CD4-positive, alpha-beta T cell (primary cell): ENCODE measurements at regions not wholly inside any gene's neighbourhood (a gene's known extent, or its start where the extent isn't known, plus 50 kb on each side); places are given as distances from the start of the nearest gene placed in this dataset.

Experiments
- ATAC-seq: fragments of 200-7000 bp; cut with Tn5 transposase; one replicate; pipeline ENCODE4 v1.10.0; 2022; ENCODE audit warnings: mild to moderate bottlenecking; ENCODE audit not compliant: poor library complexity
- CTCF ChIA-PET: fragments of 350-600 bp; sonication (Branson Sonifier 250); formaldehyde crosslinking; loops from one replicate; lab custom pipeline; 2021; ENCODE audit warnings: antibody characterized with exemption, inconsistent platforms; lab: Charles Lee
- POLR2A ChIA-PET: fragments of 350-600 bp; sonication (Branson Sonifier 250); formaldehyde crosslinking; loops from one replicate; lab custom pipeline; 2021; ENCODE audit warnings: antibody characterized with exemption, inconsistent platforms; lab: Charles Lee
- DNase-seq, 14 experiments: peaks; one replicate each; pipeline ENCODE4 v3.0.0-alpha.2; 2013 to 2020; ENCODE audit warnings: mixed read lengths in 2 of 14
- H3K27ac ChIP-seq, 2 donors: one replicate each; pipeline versions ENCODE4 v1.5.1 to v1.7.0; 2013; ENCODE audit warnings: low read length in 2 of 2, low read depth in 1 of 2, mild to moderate bottlenecking in 1 of 2
- H3K27me3 ChIP-seq, 2 experiments: 1 replicate in 1 of 2; 2 replicates in 1 of 2; pipeline versions ENCODE4 v1.6.1 to v1.7.0; 2013; ENCODE audit warnings: low read length in 2 of 2, control low read depth in 1 of 2, mild to moderate bottlenecking in 1 of 2, moderate library complexity in 1 of 2; ENCODE audit not compliant: insufficient read depth in 2 of 2, control insufficient read depth in 1 of 2
- H3K36me3 ChIP-seq: one replicate; pipeline ENCODE4 v1.6.1; 2013; ENCODE audit warnings: low read length, control low read depth; ENCODE audit not compliant: insufficient read depth
- H3K4me1 ChIP-seq: one replicate; pipeline ENCODE4 v1.6.1; 2013; ENCODE audit warnings: low read length, control low read depth; ENCODE audit not compliant: insufficient read depth
- H3K4me3 ChIP-seq: one replicate; pipeline ENCODE4 v1.5.1; 2013; ENCODE audit warnings: mild to moderate bottlenecking, low read length, moderate library complexity
- H3K9me3 ChIP-seq, 2 experiments: 1 replicate in 1 of 2; 2 replicates in 1 of 2; pipeline versions ENCODE4 v1.6.1 to v1.7.0; 2013; ENCODE audit warnings: low read length in 2 of 2, mild to moderate bottlenecking in 2 of 2, control low read depth in 1 of 2, moderate library complexity in 1 of 2; ENCODE audit not compliant: control insufficient read depth in 1 of 2, insufficient read depth in 1 of 2
- H3K27ac Mint-ChIP-seq: one replicate; pipeline ENCODE4 v1.8.0; 2020; ENCODE audit warnings: mixed read lengths
- H3K27me3 Mint-ChIP-seq: one replicate; pipeline ENCODE4 v1.8.0; 2021; ENCODE audit warnings: mixed read lengths
- H3K36me3 Mint-ChIP-seq: one replicate; pipeline ENCODE4 v1.8.0; 2021; ENCODE audit warnings: low read depth, mixed read lengths
- H3K4me1 Mint-ChIP-seq: one replicate; pipeline ENCODE4 v1.8.0; 2021; ENCODE audit warnings: low read depth, mixed read lengths
- H3K4me3 Mint-ChIP-seq: one replicate; pipeline ENCODE4 v1.8.0; 2020; ENCODE audit warnings: mild to moderate bottlenecking, mixed read lengths
- H3K9me3 Mint-ChIP-seq: one replicate; pipeline ENCODE4 v1.8.0; 2020; ENCODE audit warnings: mixed read lengths
- intact Hi-C, 2 experiments: fragments of 100-400 bp; cut with DNase I in 1 of 2; cut with micrococcal nuclease in 1 of 2; formaldehyde crosslinking; loops; one replicate each; pipeline versions ENCODE4 v1.15.1 to v1.9.0; 2023 to 2025; cut with DNase I, micrococcal nuclease
- TF ChIP-seq, protein P1 (sequence below): fragments of 200-600 bp; IDR thresholded peaks from one replicate; pipeline ENCODE4 v1.8.0; 2022; ENCODE audit warnings: antibody characterized with exemption, mild to moderate bottlenecking

DNA sequence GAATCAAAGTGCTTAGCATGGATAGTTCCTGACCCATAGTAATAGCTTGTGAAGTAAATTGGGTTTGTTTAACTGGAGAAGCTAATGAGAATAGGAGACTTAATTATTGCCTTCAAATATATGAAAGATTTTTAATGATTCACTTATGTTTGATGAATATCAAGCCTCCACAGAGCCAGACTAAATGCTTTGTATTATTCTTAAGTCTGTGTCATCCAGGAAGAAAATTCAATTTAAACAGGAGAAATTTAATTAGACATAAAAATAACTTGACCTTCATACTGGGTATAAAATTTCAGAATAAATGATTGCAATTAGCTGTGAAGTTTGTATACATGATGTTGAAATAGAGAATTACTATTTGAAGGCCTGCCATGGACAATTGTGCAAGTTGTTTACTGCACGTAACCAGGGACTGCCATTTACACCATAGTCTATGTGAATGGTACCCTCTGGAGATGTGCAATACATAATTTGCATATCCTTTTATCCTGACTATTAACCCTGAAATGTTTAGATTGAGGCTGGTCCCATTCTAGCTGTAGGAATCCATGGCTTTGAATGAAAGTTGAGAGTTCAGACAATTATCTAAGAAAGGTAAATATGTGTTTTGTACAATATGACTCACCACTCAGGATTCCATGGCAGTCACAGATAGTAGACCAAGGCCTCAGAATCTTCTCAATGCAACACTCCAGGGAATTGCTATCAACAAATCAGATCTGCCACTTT lies 133.5 kb upstream of the IL12B start:
- Histone ChIP-seq H3K4me3 (no peak overlapping the region), H3K9me3 (no peaks in the 10 kb centered on the region), H3K27ac (no peak overlapping the region), H3K36me3 (no peaks in the 10 kb centered on the region), H3K27me3 (no peaks in the 10 kb centered on the region), H3K4me1 (peaks cover 4% of the 10 kb centered on the region)
- intact Hi-C loops, result no loop called here
- H3K4me1 Mint-ChIP-seq, result peaks cover 6% of the 10 kb centered on the region
- H3K27me3 Mint-ChIP-seq, result peaks cover 7% of the 10 kb centered on the region
- H3K36me3 Mint-ChIP-seq, result no peaks in the 10 kb centered on the region
- TF ChIP-seq, protein P1, sequence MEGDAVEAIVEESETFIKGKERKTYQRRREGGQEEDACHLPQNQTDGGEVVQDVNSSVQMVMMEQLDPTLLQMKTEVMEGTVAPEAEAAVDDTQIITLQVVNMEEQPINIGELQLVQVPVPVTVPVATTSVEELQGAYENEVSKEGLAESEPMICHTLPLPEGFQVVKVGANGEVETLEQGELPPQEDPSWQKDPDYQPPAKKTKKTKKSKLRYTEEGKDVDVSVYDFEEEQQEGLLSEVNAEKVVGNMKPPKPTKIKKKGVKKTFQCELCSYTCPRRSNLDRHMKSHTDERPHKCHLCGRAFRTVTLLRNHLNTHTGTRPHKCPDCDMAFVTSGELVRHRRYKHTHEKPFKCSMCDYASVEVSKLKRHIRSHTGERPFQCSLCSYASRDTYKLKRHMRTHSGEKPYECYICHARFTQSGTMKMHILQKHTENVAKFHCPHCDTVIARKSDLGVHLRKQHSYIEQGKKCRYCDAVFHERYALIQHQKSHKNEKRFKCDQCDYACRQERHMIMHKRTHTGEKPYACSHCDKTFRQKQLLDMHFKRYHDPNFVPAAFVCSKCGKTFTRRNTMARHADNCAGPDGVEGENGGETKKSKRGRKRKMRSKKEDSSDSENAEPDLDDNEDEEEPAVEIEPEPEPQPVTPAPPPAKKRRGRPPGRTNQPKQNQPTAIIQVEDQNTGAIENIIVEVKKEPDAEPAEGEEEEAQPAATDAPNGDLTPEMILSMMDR, result no peak
- H3K27ac Mint-ChIP-seq, result no peak overlapping the region
- no peaks in the 10 kb centered on the region for H3K9me3 Mint-ChIP-seq
- H3K4me3 Mint-ChIP-seq, result no peak overlapping the region
- no peak for DNase-seq
- no peak for ATAC-seq
- CTCF ChIA-PET, result interaction anchor here (0.9 kb wide), 1 partner anchor 51 kb away, joined by 3 read pairs; no protein-coding TSS in a partner anchor
- POLR2A ChIA-PET, result no interaction called here

DNA sequence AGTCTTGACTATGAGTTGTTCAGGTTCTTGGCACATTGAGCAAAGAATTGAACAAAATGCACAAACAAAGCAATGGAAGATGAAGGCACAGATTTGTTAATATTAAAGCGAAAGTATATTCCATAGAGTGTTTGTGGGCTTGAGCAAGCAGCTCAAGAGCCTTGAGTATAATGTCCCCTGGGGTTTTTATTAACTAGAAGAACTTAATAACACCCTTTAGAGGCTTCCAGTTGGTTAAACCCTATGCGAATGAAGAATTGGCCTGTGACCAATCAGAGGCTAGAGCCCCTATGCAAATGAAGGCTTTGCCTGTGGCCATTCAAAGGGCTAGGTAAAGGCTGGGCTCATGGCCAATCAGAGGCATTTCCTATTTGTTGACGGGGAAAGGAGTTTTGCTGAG lies 135.3 kb upstream of the IL12B start:
- ChIA-PET POLR2A (no interaction called here), CTCF (no interaction called here)
- Mint-ChIP-seq H3K4me3 (no peak overlapping the region), H3K4me1 (peaks cover 21% of the 10 kb centered on the region), H3K27ac (no peak overlapping the region), H3K27me3 (no peaks in the 10 kb centered on the region), H3K9me3 (no peaks in the 10 kb centered on the region), H3K36me3 (no peaks in the 10 kb centered on the region)
- DNase-seq (no peak), ATAC-seq (no peak)
- Histone ChIP-seq H3K27me3 (no peaks in the 10 kb centered on the region), H3K27ac (no peak overlapping the region), H3K4me1 (peaks cover 16% of the 10 kb centered on the region), H3K36me3 (no peaks in the 10 kb centered on the region), H3K4me3 (no peak overlapping the region), H3K9me3 (no peaks in the 10 kb centered on the region)
- intact Hi-C loops, result no loop called here
- TF ChIP-seq, protein P1, result no peak

DNA sequence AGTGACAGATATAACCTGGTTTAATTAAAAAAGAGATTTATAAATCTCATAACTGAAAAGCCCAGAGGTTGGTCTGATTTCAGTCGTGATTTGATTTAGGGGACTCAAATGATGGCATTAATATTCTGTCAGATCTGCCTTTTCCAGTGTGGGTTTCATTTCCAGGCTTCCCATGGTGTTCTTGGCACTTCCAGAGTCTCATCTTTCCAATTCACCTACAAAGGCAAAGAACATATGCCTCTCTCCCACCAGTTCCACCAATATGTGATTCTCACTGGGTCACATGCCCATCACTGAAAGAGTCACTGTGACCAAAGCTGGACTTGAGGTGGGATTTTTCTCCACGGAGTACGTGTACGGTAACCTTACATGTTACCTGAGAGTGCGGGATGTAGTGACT lies 137.4 kb upstream of the IL12B start:
- H3K27ac Mint-ChIP-seq, result no peak overlapping the region
- ChIA-PET CTCF (no interaction called here), POLR2A (no interaction called here)

More for the DNA sequence above, 137.4 kb upstream of the IL12B start:
- Histone ChIP-seq H3K9me3 (peaks cover 0 to 3% of the 10 kb centered on the region in 2 experiments), H3K27me3 (no peaks in the 10 kb centered on the region), H3K4me3 (no peak overlapping the region), H3K36me3 (no peaks in the 10 kb centered on the region), H3K4me1 (peaks cover 16% of the 10 kb centered on the region), H3K27ac (no peak overlapping the region)
- Mint-ChIP-seq H3K4me3 (no peak overlapping the region), H3K4me1 (peaks cover 21% of the 10 kb centered on the region), H3K27me3 (no peaks in the 10 kb centered on the region), H3K9me3 (no peaks in the 10 kb centered on the region), H3K36me3 (no peaks in the 10 kb centered on the region)
- ATAC-seq, result no peak
- TF ChIP-seq, protein P1, result no peak
- no peak for DNase-seq
- intact Hi-C loops, result no loop called here
